ENCODE measurements at regions not wholly inside any gene's neighbourhood (a gene's known extent, or its start where the extent isn't known, plus 50 kb on each side); places are given as distances from the start of the nearest gene placed in this dataset.

DNA sequence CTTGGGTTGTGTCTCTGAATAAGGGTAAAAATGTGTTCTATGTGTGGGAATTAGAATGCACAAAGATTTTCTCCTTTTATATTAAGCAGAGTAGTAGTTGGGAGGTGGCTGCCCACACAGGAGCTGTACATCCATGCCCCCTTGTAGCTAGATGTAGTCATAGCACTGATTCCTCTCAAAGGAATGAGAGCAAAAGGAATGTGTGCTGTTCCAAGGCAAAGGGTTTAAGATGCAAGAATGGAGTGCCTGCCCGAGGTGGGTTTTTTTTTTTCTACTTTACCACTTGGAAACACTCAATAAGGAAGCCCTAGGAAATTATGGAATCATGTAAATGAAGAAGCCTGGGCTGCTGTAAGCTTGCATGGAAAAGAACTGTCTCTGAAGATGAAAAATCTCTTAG is 2183.2 kb upstream of the AGA start:
- TF ChIP-seq POLR2A (IDR thresholded peaks at IDR 0.05) = no peak
- TF ChIP-seq, protein P1, sequence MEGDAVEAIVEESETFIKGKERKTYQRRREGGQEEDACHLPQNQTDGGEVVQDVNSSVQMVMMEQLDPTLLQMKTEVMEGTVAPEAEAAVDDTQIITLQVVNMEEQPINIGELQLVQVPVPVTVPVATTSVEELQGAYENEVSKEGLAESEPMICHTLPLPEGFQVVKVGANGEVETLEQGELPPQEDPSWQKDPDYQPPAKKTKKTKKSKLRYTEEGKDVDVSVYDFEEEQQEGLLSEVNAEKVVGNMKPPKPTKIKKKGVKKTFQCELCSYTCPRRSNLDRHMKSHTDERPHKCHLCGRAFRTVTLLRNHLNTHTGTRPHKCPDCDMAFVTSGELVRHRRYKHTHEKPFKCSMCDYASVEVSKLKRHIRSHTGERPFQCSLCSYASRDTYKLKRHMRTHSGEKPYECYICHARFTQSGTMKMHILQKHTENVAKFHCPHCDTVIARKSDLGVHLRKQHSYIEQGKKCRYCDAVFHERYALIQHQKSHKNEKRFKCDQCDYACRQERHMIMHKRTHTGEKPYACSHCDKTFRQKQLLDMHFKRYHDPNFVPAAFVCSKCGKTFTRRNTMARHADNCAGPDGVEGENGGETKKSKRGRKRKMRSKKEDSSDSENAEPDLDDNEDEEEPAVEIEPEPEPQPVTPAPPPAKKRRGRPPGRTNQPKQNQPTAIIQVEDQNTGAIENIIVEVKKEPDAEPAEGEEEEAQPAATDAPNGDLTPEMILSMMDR (IDR thresholded peaks at IDR 0.05) = no peak
